ENCODE measurements at regions not wholly inside any gene's neighbourhood (a gene's known extent, or its start where the extent isn't known, plus 50 kb on each side); places are given as distances from the start of the nearest gene placed in this dataset.

DNA sequence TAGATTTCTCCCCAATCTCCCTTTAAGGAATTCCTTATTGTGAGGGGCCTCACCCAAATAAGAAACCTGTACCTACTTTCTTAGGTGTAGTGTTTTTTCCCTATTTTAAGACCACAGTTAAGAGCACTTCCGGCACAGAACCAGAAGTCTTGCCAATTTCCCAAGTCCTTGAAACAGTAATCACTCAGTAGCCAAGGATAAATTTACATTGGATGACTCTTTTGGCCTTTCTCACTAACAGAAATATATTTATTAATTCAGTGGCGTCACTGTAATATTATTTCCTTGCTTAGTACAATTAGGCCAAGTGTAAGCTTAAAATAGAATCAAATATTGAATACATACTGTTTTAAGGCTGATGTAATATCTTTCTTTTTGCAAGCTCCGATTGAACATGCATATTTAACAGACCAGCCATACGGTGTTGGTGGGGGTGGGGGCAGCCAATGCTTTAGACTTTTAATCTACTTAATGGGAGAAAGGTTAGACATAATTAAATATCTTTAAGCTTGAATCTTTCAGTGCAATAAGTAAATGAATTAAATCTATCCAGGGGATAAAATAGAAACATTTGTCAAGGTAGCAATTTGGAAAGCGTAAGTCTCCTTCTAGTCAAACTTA lies 50.8 kb upstream of the ITGA6 start (continued):
- TF ChIP-seq TAF1 (IDR thresholded peaks at IDR 0.05; ENCODE audit: low read depth, low read length) (no peak), NANOG (IDR thresholded peaks at IDR 0.05; ENCODE audit: insufficient read depth, low read depth, low read length, poor library complexity, severe bottlenecking) (no peak), SIRT6 (IDR thresholded peaks at IDR 0.05; ENCODE audit: low read length) (no peak), TBP (IDR thresholded peaks at IDR 0.05; ENCODE audit: low read depth, low read length) (no peak), SIN3A (conservative IDR thresholded peaks at IDR 0.05 in 1 of 2, IDR thresholded peaks at IDR 0.05 in 1 of 2; ENCODE audit: low read depth in 1 of 2, low read length in 2 of 2) (no peak), SP2 (IDR thresholded peaks at IDR 0.05; ENCODE audit: low read length) (no peak)
- TF ChIP-seq, protein P1, sequence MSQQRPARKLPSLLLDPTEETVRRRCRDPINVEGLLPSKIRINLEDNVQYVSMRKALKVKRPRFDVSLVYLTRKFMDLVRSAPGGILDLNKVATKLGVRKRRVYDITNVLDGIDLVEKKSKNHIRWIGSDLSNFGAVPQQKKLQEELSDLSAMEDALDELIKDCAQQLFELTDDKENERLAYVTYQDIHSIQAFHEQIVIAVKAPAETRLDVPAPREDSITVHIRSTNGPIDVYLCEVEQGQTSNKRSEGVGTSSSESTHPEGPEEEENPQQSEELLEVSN (IDR thresholded peaks at IDR 0.05), result no peak
